OCI-LY1 (cell line): ENCODE measurements at regions not wholly inside any gene's neighbourhood (a gene's known extent, or its start where the extent isn't known, plus 50 kb on each side); places are given as distances from the start of the nearest gene placed in this dataset.

Experiments
- CTCF ChIP-seq: fragments of 200-600 bp; sonication (generic), shearing (Covaris generic); IDR thresholded peaks from 2 replicates; pipeline ENCODE4 v1.5.1; 2017; ENCODE audit warnings: mild to moderate bottlenecking, antibody characterized with exemption, low read length, moderate library complexity, mixed read lengths
- EZH2 ChIP-seq: fragments of 200-600 bp; sonication (generic), shearing (Covaris generic); IDR thresholded peaks from 2 replicates; pipeline ENCODE4 v1.8.0; 2017; ENCODE audit warnings: borderline replicate concordance, mixed run types, mild to moderate bottlenecking, antibody characterized with exemption, low read length, moderate library complexity, mixed read lengths

- TF ChIP-seq CTCF (no peak), EZH2 (no peak)
Observed at GRCh38 chr2:240355962-240356361, 79.5 kb upstream of the GPC1 start.
